ENCODE measurements at regions not wholly inside any gene's neighbourhood (a gene's known extent, or its start where the extent isn't known, plus 50 kb on each side); places are given as distances from the start of the nearest gene placed in this dataset.

- TF ChIP-seq, protein P1, sequence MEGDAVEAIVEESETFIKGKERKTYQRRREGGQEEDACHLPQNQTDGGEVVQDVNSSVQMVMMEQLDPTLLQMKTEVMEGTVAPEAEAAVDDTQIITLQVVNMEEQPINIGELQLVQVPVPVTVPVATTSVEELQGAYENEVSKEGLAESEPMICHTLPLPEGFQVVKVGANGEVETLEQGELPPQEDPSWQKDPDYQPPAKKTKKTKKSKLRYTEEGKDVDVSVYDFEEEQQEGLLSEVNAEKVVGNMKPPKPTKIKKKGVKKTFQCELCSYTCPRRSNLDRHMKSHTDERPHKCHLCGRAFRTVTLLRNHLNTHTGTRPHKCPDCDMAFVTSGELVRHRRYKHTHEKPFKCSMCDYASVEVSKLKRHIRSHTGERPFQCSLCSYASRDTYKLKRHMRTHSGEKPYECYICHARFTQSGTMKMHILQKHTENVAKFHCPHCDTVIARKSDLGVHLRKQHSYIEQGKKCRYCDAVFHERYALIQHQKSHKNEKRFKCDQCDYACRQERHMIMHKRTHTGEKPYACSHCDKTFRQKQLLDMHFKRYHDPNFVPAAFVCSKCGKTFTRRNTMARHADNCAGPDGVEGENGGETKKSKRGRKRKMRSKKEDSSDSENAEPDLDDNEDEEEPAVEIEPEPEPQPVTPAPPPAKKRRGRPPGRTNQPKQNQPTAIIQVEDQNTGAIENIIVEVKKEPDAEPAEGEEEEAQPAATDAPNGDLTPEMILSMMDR (IDR thresholded peaks at IDR 0.05) = no peak
- TF ChIP-seq POLR2A (IDR thresholded peaks at IDR 0.05) = no peak
Observed at GRCh38 chr6:14379568-14379967, 262.0 kb downstream of the CD83 start.

Measured in body of pancreas (tissue), 4 donors.